HEK293 (cell line): ENCODE measurements at regions not wholly inside any gene's neighbourhood (a gene's known extent, or its start where the extent isn't known, plus 50 kb on each side); places are given as distances from the start of the nearest gene placed in this dataset.

Experiments used
- ZNF221 ChIP-seq: fragments of 450-650 bp; formaldehyde crosslinking; IDR thresholded peaks from 2 replicates; pipeline ENCODE4 v1.5.1; 2017; ENCODE audit warnings: missing biosample characterization, missing genetic modification characterization, borderline replicate concordance
- ZNF48 ChIP-seq: fragments of 450-650 bp; formaldehyde crosslinking; IDR thresholded peaks from 2 replicates; pipeline ENCODE4 v1.5.1; 2016; ENCODE audit warnings: missing biosample characterization, missing genetic modification characterization
- ZNF521 ChIP-seq: fragments of 450-650 bp; formaldehyde crosslinking; IDR thresholded peaks from 2 replicates; pipeline ENCODE4 v1.5.1; 2017; ENCODE audit warnings: missing biosample characterization, mild to moderate bottlenecking, missing genetic modification characterization
- TF ChIP-seq, protein P1 (sequence below): fragments of 450-650 bp; formaldehyde crosslinking; IDR thresholded peaks from 2 replicates; pipeline ENCODE4 v1.5.1; 2016; ENCODE audit warnings: missing biosample characterization, missing genetic modification characterization

DNA sequence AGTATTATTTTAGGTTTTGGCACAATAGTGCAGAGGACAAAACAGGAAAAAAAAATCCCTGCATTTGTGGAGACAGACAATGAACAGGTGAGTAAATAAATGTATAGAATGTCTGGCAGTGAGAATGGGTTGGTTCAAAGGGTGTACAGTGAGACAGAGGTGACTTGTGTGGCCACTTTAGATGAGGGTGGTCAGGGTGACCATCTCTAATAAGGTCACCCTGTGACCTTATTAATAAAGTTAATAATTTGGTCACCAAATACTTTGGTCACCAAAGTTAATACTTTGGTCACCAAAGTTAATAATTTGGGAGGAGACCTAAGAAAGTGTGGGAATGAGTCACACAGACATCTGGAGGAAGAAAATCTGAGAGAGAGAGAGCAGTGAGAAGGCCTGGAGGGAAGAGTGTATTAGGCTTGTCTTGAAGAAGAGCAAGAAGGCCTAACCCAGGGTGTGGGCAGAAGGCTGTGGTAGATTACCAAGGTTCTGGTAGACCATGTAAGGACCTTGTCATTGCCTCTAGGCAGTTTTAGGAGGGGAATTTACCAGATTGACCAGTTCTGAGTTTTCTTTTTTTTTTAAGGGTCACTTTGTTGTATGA, 1368.4 kb upstream of the CELF4 start:
- no peak for TF ChIP-seq ZNF521 (tag by site-specific recombination)
- TF ChIP-seq ZNF48 = no peak
- TF ChIP-seq ZNF221 (tag by site-specific recombination) = no peak
- TF ChIP-seq, protein P1, sequence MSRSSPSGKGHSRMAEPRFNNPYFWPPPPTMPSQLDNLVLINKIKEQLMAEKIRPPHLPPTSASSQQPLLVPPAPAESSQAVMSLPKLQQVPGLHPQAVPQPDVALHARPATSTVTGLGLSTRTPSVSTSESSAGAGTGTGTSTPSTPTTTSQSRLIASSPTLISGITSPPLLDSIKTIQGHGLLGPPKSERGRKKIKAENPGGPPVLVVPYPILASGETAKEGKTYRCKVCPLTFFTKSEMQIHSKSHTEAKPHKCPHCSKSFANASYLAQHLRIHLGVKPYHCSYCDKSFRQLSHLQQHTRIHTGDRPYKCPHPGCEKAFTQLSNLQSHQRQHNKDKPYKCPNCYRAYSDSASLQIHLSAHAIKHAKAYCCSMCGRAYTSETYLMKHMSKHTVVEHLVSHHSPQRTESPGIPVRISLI (tag by site-specific recombination) = no peak
